IMR-90 (cell line): ENCODE measurements at regions not wholly inside any gene's neighbourhood (a gene's known extent, or its start where the extent isn't known, plus 50 kb on each side); places are given as distances from the start of the nearest gene placed in this dataset.
"Not testable (repeated sequence)": the region's sequence is repeated elsewhere in the genome, so short reads cannot be mapped to it uniquely, and the experiment has no call there.

Experiments
- ATAC-seq: fragments of 200-7000 bp; cut with Tn5 transposase; 2 replicates; pipeline ENCODE4 v1.9.1; 2020; ENCODE audit warnings: low read depth, mild to moderate bottlenecking, moderate library complexity
- BruUV-seq: library from RNA; stranded (reverse); fragments of 400-500 nt; replicated peaks from 2 replicates; lab custom pipeline; 2021; lab: Mats Ljungman, UMichigan
- CTCF ChIA-PET: fragments of 300-600 bp; formaldehyde crosslinking; extraction: SDS; loops from one replicate; lab custom pipeline; 2021; ENCODE audit warnings: antibody characterized with exemption; lab: Yijun Ruan, JAX
- POLR2A ChIA-PET: fragments of 300-600 bp; sonication (Branson Sonifier 250); formaldehyde crosslinking; loops from one replicate; lab custom pipeline; 2022; ENCODE audit warnings: antibody characterized with exemption; ENCODE audit not compliant: unreplicated experiment; lab: Charles Lee
- DNase-seq: peaks from one replicate; pipeline ENCODE4 v3.0.0; 2013
- H2AFZ ChIP-seq: replicated peaks from 2 replicates; pipeline ENCODE3; 2013; ENCODE audit warnings: low read length, mild to moderate bottlenecking; ENCODE audit not compliant: poor library complexity
- H2AK5ac ChIP-seq: 2 replicates; pipeline ENCODE4 v1.6.1; 2013; ENCODE audit warnings: low read depth, low read length, inconsistent platforms
- H2AK9ac ChIP-seq: replicated peaks from 2 replicates; pipeline ENCODE3; 2013; ENCODE audit warnings: mild to moderate bottlenecking, low read depth, low read length, moderate library complexity; ENCODE audit not compliant: poor library complexity
- H2BK120ac ChIP-seq: 2 replicates; pipeline ENCODE4 v1.6.1; 2013; ENCODE audit warnings: low read depth, low read length, inconsistent platforms
- H2BK15ac ChIP-seq: 3 replicates; pipeline ENCODE4 v1.6.1; 2013; ENCODE audit warnings: low read depth, low read length, inconsistent platforms
- H2BK20ac ChIP-seq: 2 replicates; pipeline ENCODE4 v1.6.1; 2013; ENCODE audit warnings: low read depth, mild to moderate bottlenecking, inconsistent platforms, low read length, moderate library complexity
- H2BK5ac ChIP-seq: 2 replicates; pipeline ENCODE4 v1.6.1; 2013; ENCODE audit warnings: mild to moderate bottlenecking, low read depth, low read length, inconsistent platforms; ENCODE audit not compliant: poor library complexity, severe bottlenecking
- H3K14ac ChIP-seq: replicated peaks from 2 replicates; pipeline ENCODE4 v1.6.1; 2013; ENCODE audit warnings: low read depth, low read length, inconsistent platforms
- H3K18ac ChIP-seq: 2 replicates; pipeline ENCODE4 v1.6.1; 2013; ENCODE audit warnings: low read depth, low read length, control low read depth
- H3K23ac ChIP-seq: 2 replicates; pipeline ENCODE4 v1.6.1; 2013; ENCODE audit warnings: low read depth, low read length, inconsistent platforms
- H3K27ac ChIP-seq: 2 replicates; pipeline ENCODE4 v1.5.1; 2013; ENCODE audit warnings: mild to moderate bottlenecking, control low read depth, low read length; ENCODE audit not compliant: insufficient read depth
- H3K27me3 ChIP-seq: 2 replicates; pipeline ENCODE4 v1.6.1; 2013; ENCODE audit warnings: low read length; ENCODE audit not compliant: control insufficient read depth, insufficient read depth
- H3K36me3 ChIP-seq: 2 replicates; pipeline ENCODE4 v1.6.1; 2013; ENCODE audit warnings: low read length, mixed read lengths; ENCODE audit not compliant: control insufficient read depth, insufficient read depth
- H3K4ac ChIP-seq: 2 replicates; pipeline ENCODE4 v1.6.1; 2013; ENCODE audit warnings: low read depth, low read length, inconsistent platforms
- H3K4me1 ChIP-seq: 2 replicates; pipeline ENCODE4 v1.6.1; 2013; ENCODE audit warnings: low read length, mixed read lengths; ENCODE audit not compliant: control insufficient read depth, insufficient read depth
- H3K4me2 ChIP-seq: 2 replicates; pipeline ENCODE4 v1.6.1; 2013; ENCODE audit warnings: low read depth, mild to moderate bottlenecking, control low read depth, low read length, moderate library complexity
- H3K4me3 ChIP-seq: 2 replicates; pipeline ENCODE4 v1.5.1; 2013; ENCODE audit warnings: low read depth, mild to moderate bottlenecking, control low read depth, low read length, moderate library complexity; ENCODE audit not compliant: insufficient read depth
- H3K56ac ChIP-seq: 2 replicates; pipeline ENCODE4 v1.6.1; 2013; ENCODE audit warnings: low read length, inconsistent platforms; ENCODE audit not compliant: insufficient read depth; ENCODE audit errors: extremely low read depth
- H3K79me1 ChIP-seq, 2 experiments: 2 replicates each; pipeline ENCODE4 v1.6.1; 2013; ENCODE audit warnings: low read length in 2 of 2, inconsistent platforms in 1 of 2, low read depth in 1 of 2
- H3K9ac ChIP-seq: 2 replicates; pipeline ENCODE4 v1.6.1; 2013; ENCODE audit warnings: low read depth, low read length, control low read depth
- H3K9me1 ChIP-seq: 2 replicates; pipeline ENCODE4 v1.6.1; 2013; ENCODE audit warnings: low read length, inconsistent platforms; ENCODE audit not compliant: insufficient read depth
- H3K9me3 ChIP-seq: 2 replicates; pipeline ENCODE4 v1.6.1; 2013; ENCODE audit warnings: low read length; ENCODE audit not compliant: control insufficient read depth, insufficient read depth
- H4K20me1 ChIP-seq: 2 replicates; pipeline ENCODE4 v1.6.1; 2013; ENCODE audit warnings: low read length, inconsistent platforms; ENCODE audit not compliant: insufficient read depth
- H4K5ac ChIP-seq: 2 replicates; pipeline ENCODE4 v1.6.1; 2013; ENCODE audit warnings: mild to moderate bottlenecking, low read depth, low read length, control low read depth
- H4K8ac ChIP-seq, 2 experiments: 2 replicates each; pipeline ENCODE4 v1.6.1; 2013; ENCODE audit warnings: low read depth in 2 of 2, low read length in 2 of 2, control low read depth in 1 of 2, inconsistent platforms in 1 of 2
- H4K91ac ChIP-seq: 2 replicates; pipeline ENCODE4 v1.6.1; 2013; ENCODE audit warnings: low read depth, low read length, inconsistent platforms; ENCODE audit not compliant: insufficient read depth
- WGBS, 2 experiments: methylation state at CpG; one replicate each; pipeline versions ENCODE4 v1.1.5 to v1.1.7; 2013; ENCODE audit warnings: missing lambda C conversion rate in 2 of 2; ENCODE audit not compliant: insufficient read length in 1 of 2; ENCODE audit errors: extremely low coverage in 2 of 2; 5-methylcytosine and 5-hydroxymethylcytosine counted together
- dilution Hi-C: fragments of 300-500 bp; cut with HindIII; formaldehyde crosslinking; loops from one replicate; pipeline ENCODE4 v1.14.3; 2018; ENCODE audit warnings: low sequenced_read_pairs; ENCODE audit not compliant: unreplicated experiment
- in situ Hi-C: fragments of 300-500 bp; cut with MboI; formaldehyde crosslinking; loops from 3 replicates; pipeline ENCODE4 v1.14.3; 2019; ENCODE audit warnings: low sequenced_read_pairs, inconsistent platforms, mixed read lengths
- intact Hi-C: fragments of 100-400 bp; cut with micrococcal nuclease; formaldehyde crosslinking; loops from 2 replicates; pipeline ENCODE4 v1.10.0; 2022

DNA sequence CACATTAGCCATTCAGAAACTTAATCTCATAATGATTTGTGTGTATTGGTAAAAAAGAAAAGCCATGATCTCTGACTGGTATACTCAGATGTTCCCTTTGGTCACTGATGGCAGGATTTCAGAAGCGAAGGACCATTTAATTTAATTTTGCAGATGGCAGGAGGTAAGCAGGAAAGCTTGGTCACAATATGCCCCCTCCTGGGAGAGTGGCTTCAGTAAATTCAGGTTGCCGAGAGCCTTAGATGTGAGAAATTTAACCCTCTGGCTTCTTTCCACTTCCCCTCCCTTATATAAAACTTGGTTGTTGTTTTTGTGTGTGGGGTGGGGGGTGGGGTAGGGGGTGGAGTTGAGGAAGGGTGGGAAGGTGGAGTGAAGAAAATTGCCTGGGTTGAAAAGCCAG is 72.8 kb downstream of the SRGAP2 start:
- DNase-seq, H3K9me3 ChIP-seq, H4K20me1 ChIP-seq, H3K14ac ChIP-seq, H3K23ac ChIP-seq, H3K4me3 ChIP-seq, H4K5ac ChIP-seq, H2AFZ ChIP-seq, CTCF ChIA-PET, H4K8ac ChIP-seq, H3K4ac ChIP-seq, H4K91ac ChIP-seq, intact Hi-C loops, H2AK5ac ChIP-seq, BruUV-seq, dilution Hi-C loops, H3K9ac ChIP-seq, H2BK5ac ChIP-seq, H3K56ac ChIP-seq, H2BK120ac ChIP-seq, in situ Hi-C loops, H3K27ac ChIP-seq, H3K4me2 ChIP-seq, ATAC-seq, H3K18ac ChIP-seq, H2BK15ac ChIP-seq, H3K79me1 ChIP-seq, H3K4me1 ChIP-seq, H3K27me3 ChIP-seq, POLR2A ChIA-PET, H2AK9ac ChIP-seq, H2BK20ac ChIP-seq, H3K36me3 ChIP-seq, H3K9me1 ChIP-seq: not testable (repeated sequence)
- no CpG with 5 or more reads among the region's 2 CpGs for WGBS, 2 experiments

- H2BK5ac ChIP-seq, H2BK20ac ChIP-seq, H3K4ac ChIP-seq, H2AK9ac ChIP-seq, H2BK120ac ChIP-seq, H3K9me1 ChIP-seq, H3K4me1 ChIP-seq, H4K8ac ChIP-seq, CTCF ChIA-PET, in situ Hi-C loops, H4K91ac ChIP-seq, H4K20me1 ChIP-seq, H3K4me3 ChIP-seq, H4K5ac ChIP-seq, H3K9ac ChIP-seq, intact Hi-C loops, H3K4me2 ChIP-seq, dilution Hi-C loops, ATAC-seq, H3K27ac ChIP-seq, H3K23ac ChIP-seq, BruUV-seq, H3K79me1 ChIP-seq, H3K27me3 ChIP-seq, H3K14ac ChIP-seq, H2AFZ ChIP-seq, H3K36me3 ChIP-seq, H3K18ac ChIP-seq, POLR2A ChIA-PET, H3K9me3 ChIP-seq, H2AK5ac ChIP-seq, H3K56ac ChIP-seq, H2BK15ac ChIP-seq: not testable (repeated sequence)
- WGBS, 2 experiments, result no CpG with 5 or more reads among the region's 4 CpGs
- peak; percentile 0 for DNase-seq
Observed at GRCh38 chr1:206278683-206279082, 75.3 kb downstream of the SRGAP2 start.
